GM12892 (cell line): ENCODE measurements at regions not wholly inside any gene's neighbourhood (a gene's known extent, or its start where the extent isn't known, plus 50 kb on each side); places are given as distances from the start of the nearest gene placed in this dataset.

Source experiments
- POLR2A ChIP-seq: IDR thresholded peaks from 2 replicates; pipeline ENCODE4 v1.6.1; 2011; ENCODE audit warnings: low read depth, low read length, control low read depth
- POLR2AphosphoS5 ChIP-seq: IDR thresholded peaks from 2 replicates; pipeline ENCODE4 v1.6.1; 2011; ENCODE audit warnings: low read depth, low read length, control low read depth
- TAF1 ChIP-seq: IDR thresholded peaks from 2 replicates; pipeline ENCODE4 v1.6.1; 2011; ENCODE audit warnings: low read depth, mild to moderate bottlenecking, control low read depth, low read length, borderline replicate concordance

DNA sequence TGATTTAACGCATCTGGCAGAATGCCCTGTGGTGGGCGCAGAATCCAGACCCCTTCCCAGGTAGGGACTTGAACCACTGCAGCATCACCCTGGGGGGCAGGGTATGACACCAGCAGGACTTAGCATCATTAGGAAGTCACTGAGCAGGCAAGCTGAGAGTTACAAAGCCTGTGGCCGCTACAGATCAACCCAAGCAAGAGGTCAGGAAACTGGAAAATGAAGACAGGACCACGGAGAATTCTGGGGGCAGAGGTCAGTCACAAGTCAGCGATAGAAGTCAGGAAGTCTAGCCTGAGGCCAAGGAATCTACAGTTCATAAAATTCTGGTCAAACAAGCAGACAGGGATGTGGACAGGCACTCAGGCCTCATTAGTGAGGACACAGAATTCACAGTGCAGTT is 108.4 kb downstream of the CHIC2 start:
- TF ChIP-seq POLR2A = no peak
- no peak for TF ChIP-seq POLR2AphosphoS5
- TF ChIP-seq TAF1 = no peak
